Hepatocyte (in vitro differentiated cells): ENCODE measurements at regions not wholly inside any gene's neighbourhood (a gene's known extent, or its start where the extent isn't known, plus 50 kb on each side); places are given as distances from the start of the nearest gene placed in this dataset.

Experiments used
- DNase-seq: peaks from one replicate; pipeline ENCODE4 v3.0.0-alpha.2; 2016; ENCODE audit warnings: low spot score
- H2AFZ ChIP-seq: fragments of 200-600 bp; sonication (generic); 2 replicates; pipeline ENCODE4 v1.6.0; 2016; ENCODE audit warnings: antibody characterized with exemption, mild to moderate bottlenecking
- H3K27ac ChIP-seq: fragments of 200-600 bp; sonication (generic); 2 replicates; pipeline ENCODE4 v1.5.1; 2016; ENCODE audit warnings: mild to moderate bottlenecking
- H3K27me3 ChIP-seq: fragments of 200-600 bp; sonication (generic); 2 replicates; pipeline ENCODE4 v1.6.1; 2016
- H3K36me3 ChIP-seq: fragments of 200-600 bp; sonication (generic); replicated peaks from 2 replicates; pipeline ENCODE4 v1.5.1; 2016; ENCODE audit warnings: low read depth; ENCODE audit not compliant: insufficient read depth
- H3K4me1 ChIP-seq: fragments of 200-600 bp; sonication (generic); 2 replicates; pipeline ENCODE4 v1.5.1; 2016; ENCODE audit warnings: mild to moderate bottlenecking, moderate library complexity; ENCODE audit not compliant: insufficient read depth
- H3K4me2 ChIP-seq: fragments of 200-600 bp; sonication (generic); 2 replicates; pipeline ENCODE4 v1.6.0; 2016
- H3K4me3 ChIP-seq: fragments of 200-600 bp; sonication (generic); 2 replicates; pipeline ENCODE4 v1.5.1; 2016; ENCODE audit warnings: mild to moderate bottlenecking
- H3K79me2 ChIP-seq: fragments of 200-600 bp; sonication (generic); 2 replicates; pipeline ENCODE4 v1.6.0; 2017; ENCODE audit warnings: mild to moderate bottlenecking
- H3K9me2 ChIP-seq: fragments of 200-600 bp; sonication (generic); replicated peaks from 2 replicates; pipeline ENCODE4 v1.6.0; 2017; ENCODE audit warnings: mild to moderate bottlenecking; ENCODE audit not compliant: insufficient read depth
- H3K9me3 ChIP-seq: fragments of 200-600 bp; sonication (generic); 2 replicates; pipeline ENCODE4 v1.5.1; 2016; ENCODE audit warnings: low read depth, mild to moderate bottlenecking
- H4K20me1 ChIP-seq: fragments of 200-600 bp; sonication (generic); 2 replicates; pipeline ENCODE4 v1.6.0; 2016; ENCODE audit warnings: mild to moderate bottlenecking; ENCODE audit not compliant: insufficient read depth, poor library complexity, severe bottlenecking
- CTCF ChIP-seq: fragments of 200-600 bp; sonication (generic); IDR thresholded peaks from 2 replicates; pipeline ENCODE4 v1.5.1; 2016; ENCODE audit warnings: antibody characterized with exemption, mild to moderate bottlenecking; ENCODE audit not compliant: poor library complexity
- EZH2 ChIP-seq: fragments of 200-600 bp; sonication (generic); IDR thresholded peaks from 2 replicates; pipeline ENCODE4 v1.6.1; 2016; ENCODE audit warnings: antibody characterized with exemption, mild to moderate bottlenecking, borderline replicate concordance
- EZH2phosphoT487 ChIP-seq: fragments of 200-600 bp; sonication (generic); IDR thresholded peaks from one replicate; pipeline ENCODE4 v1.6.1; 2018; ENCODE audit warnings: antibody characterized with exemption, mild to moderate bottlenecking, low read depth, moderate library complexity; ENCODE audit not compliant: unreplicated experiment, severe bottlenecking
- WGBS: methylation state at CpG from one replicate; pipeline ENCODE4 v1.1.6; 2016; ENCODE audit warnings: low lambda C conversion rate; ENCODE audit errors: missing lambda C conversion rate; 5-methylcytosine and 5-hydroxymethylcytosine counted together

GRCh38 chr12:31804185-31804504 is 75.3 kb upstream of the AMN1 start:
- WGBS: 88% methylated on average over 1 of the region's 1 CpG
- H3K27ac ChIP-seq: no peak overlapping the region

GRCh38 chr12:31803306-31804184 is 74.7 kb upstream of the AMN1 start:
- Histone ChIP-seq H4K20me1 (no peaks in the 10 kb centered on the region), H3K9me3 (no peaks in the 10 kb centered on the region), H3K4me2 (no peak overlapping the region), H3K79me2 (no peaks in the 10 kb centered on the region), H3K9me2 (no peaks in the 10 kb centered on the region), H2AFZ (peak overlapping the region; percentile 28), H3K4me3 (no peak overlapping the region), H3K4me1 (peaks cover 2% of the 10 kb centered on the region), H3K27me3 (no peaks in the 10 kb centered on the region), H3K36me3 (no peaks in the 10 kb centered on the region), H3K27ac (no peak overlapping the region)
- no peak for DNase-seq
- TF ChIP-seq EZH2phosphoT487: no peak
- no peak for TF ChIP-seq EZH2
- no peak for TF ChIP-seq CTCF
- WGBS: 89% methylated on average over 9 of the region's 9 CpGs

More at GRCh38 chr12:31804185-31804504, 75.3 kb upstream of the AMN1 start:
- no peaks in the 10 kb centered on the region for H3K79me2 ChIP-seq
- peak overlapping the region; percentile 28 for H2AFZ ChIP-seq
- no peaks in the 10 kb centered on the region for H3K27me3 ChIP-seq
- no peak for TF ChIP-seq CTCF
- TF ChIP-seq EZH2phosphoT487: no peak
- no peak for TF ChIP-seq EZH2
- no peak overlapping the region for H3K4me3 ChIP-seq
- H4K20me1 ChIP-seq: no peaks in the 10 kb centered on the region
- no peak overlapping the region for H3K4me2 ChIP-seq
- no peaks in the 10 kb centered on the region for H3K36me3 ChIP-seq
- peaks cover 2% of the 10 kb centered on the region for H3K4me1 ChIP-seq
- H3K9me3 ChIP-seq: no peaks in the 10 kb centered on the region
- DNase-seq: no peak
- no peaks in the 10 kb centered on the region for H3K9me2 ChIP-seq

GRCh38 chr12:31801872-31802271 is 73.1 kb upstream of the AMN1 start:
- DNase-seq: no peak
- H3K27ac ChIP-seq: no peak overlapping the region
- H2AFZ ChIP-seq: no peak overlapping the region
- H3K27me3 ChIP-seq: no peaks in the 10 kb centered on the region
- 88% methylated on average over 4 of the region's 4 CpGs for WGBS
- H3K9me2 ChIP-seq: no peaks in the 10 kb centered on the region
- H4K20me1 ChIP-seq: no peaks in the 10 kb centered on the region
- TF ChIP-seq CTCF (no peak), EZH2phosphoT487 (no peak), EZH2 (no peak)
- no peaks in the 10 kb centered on the region for H3K79me2 ChIP-seq
- H3K36me3 ChIP-seq: no peaks in the 10 kb centered on the region
- H3K4me1 ChIP-seq: peaks cover 2% of the 10 kb centered on the region
- H3K9me3 ChIP-seq: no peaks in the 10 kb centered on the region
- H3K4me2 ChIP-seq: no peak overlapping the region
- H3K4me3 ChIP-seq: no peak overlapping the region
